ENCODE measurements at regions not wholly inside any gene's neighbourhood (a gene's known extent, or its start where the extent isn't known, plus 50 kb on each side); places are given as distances from the start of the nearest gene placed in this dataset.

- no peak overlapping the region for H3K4me3 ChIP-seq
- H3K27ac ChIP-seq = no peak overlapping the region
- no peaks in the 10 kb centered on the region for H3K36me3 ChIP-seq
- DNase-seq = no peak
- intact Hi-C loops (cut with DNase I) = no loop called here
- 78 to 86% (median 84%) methylated on average over 3 of the region's 3 CpGs for WGBS, 3 donors
- TF ChIP-seq CTCF (IDR thresholded peaks at IDR 0.05) (no peak), POLR2A (IDR thresholded peaks at IDR 0.05) (no peak), EP300 (IDR thresholded peaks at IDR 0.05) (no peak)
- H3K27me3 ChIP-seq = no peaks in the 10 kb centered on the region
- no peaks in the 10 kb centered on the region for H3K4me1 ChIP-seq (ENCODE audit: insufficient read depth)
- H3K9me3 ChIP-seq = no peaks in the 10 kb centered on the region
Observed at GRCh38 chr17:71035226-71035625, 865.9 kb downstream of the KCNJ2 start.

- Histone ChIP-seq H3K4me3 (no peak overlapping the region), H3K27me3 (no peaks in the 10 kb centered on the region), H3K4me1 (ENCODE audit: insufficient read depth) (no peaks in the 10 kb centered on the region), H3K36me3 (no peaks in the 10 kb centered on the region), H3K27ac (no peak overlapping the region), H3K9me3 (no peaks in the 10 kb centered on the region)
- DNase-seq = no peak
- TF ChIP-seq EP300 (IDR thresholded peaks at IDR 0.05) = no peak
- TF ChIP-seq CTCF (IDR thresholded peaks at IDR 0.05) = no peak
- TF ChIP-seq POLR2A (IDR thresholded peaks at IDR 0.05) = no peak
- intact Hi-C loops (cut with DNase I) = no loop called here
- WGBS, 3 donors = 16 to 25% (median 20%) methylated on average over 3 of the region's 3 CpGs
Observed at GRCh38 chr17:71037386-71037785, 868.1 kb downstream of the KCNJ2 start.

GRCh38 chr17:71039391-71039790 is 870.1 kb downstream of the KCNJ2 start:
- Histone ChIP-seq H3K36me3 (no peaks in the 10 kb centered on the region), H3K9me3 (no peaks in the 10 kb centered on the region), H3K27ac (no peak overlapping the region), H3K4me1 (ENCODE audit: insufficient read depth) (no peaks in the 10 kb centered on the region), H3K27me3 (no peaks in the 10 kb centered on the region), H3K4me3 (no peak overlapping the region)
- 63 to 76% (median 66%) methylated on average over 4 of the region's 4 CpGs for WGBS, 3 donors
- TF ChIP-seq CTCF (IDR thresholded peaks at IDR 0.05) (no peak), EP300 (IDR thresholded peaks at IDR 0.05) (no peak), POLR2A (IDR thresholded peaks at IDR 0.05) (no peak)
- intact Hi-C loops (cut with DNase I) = no loop called here
- no peak for DNase-seq

- Histone ChIP-seq H3K4me3 (no peak overlapping the region), H3K9me3 (no peaks in the 10 kb centered on the region), H3K27me3 (no peaks in the 10 kb centered on the region), H3K4me1 (ENCODE audit: insufficient read depth) (no peaks in the 10 kb centered on the region), H3K27ac (no peak overlapping the region), H3K36me3 (no peaks in the 10 kb centered on the region)
- 62 to 90% (median 75%) methylated on average over 1 of the region's 1 CpG for WGBS, 3 donors
- TF ChIP-seq EP300 (IDR thresholded peaks at IDR 0.05) (no peak), CTCF (IDR thresholded peaks at IDR 0.05) (no peak), POLR2A (IDR thresholded peaks at IDR 0.05) (no peak)
- intact Hi-C loops (cut with DNase I) = no loop called here
- DNase-seq = no peak
Observed at GRCh38 chr17:71052971-71053370, 883.6 kb downstream of the KCNJ2 start.

GRCh38 chr17:71055128-71055527 is 885.8 kb downstream of the KCNJ2 start:
- intact Hi-C loops (cut with DNase I) = no loop called here
- H3K9me3 ChIP-seq = no peaks in the 10 kb centered on the region
- no peak for DNase-seq

More at GRCh38 chr17:71055128-71055527, 885.8 kb downstream of the KCNJ2 start:
- Histone ChIP-seq H3K4me3 (no peak overlapping the region), H3K27me3 (no peaks in the 10 kb centered on the region), H3K27ac (no peak overlapping the region), H3K36me3 (no peaks in the 10 kb centered on the region), H3K4me1 (ENCODE audit: insufficient read depth) (no peaks in the 10 kb centered on the region)
- no peak for TF ChIP-seq EP300 (IDR thresholded peaks at IDR 0.05)
- no peak for TF ChIP-seq CTCF (IDR thresholded peaks at IDR 0.05)
- no peak for TF ChIP-seq POLR2A (IDR thresholded peaks at IDR 0.05)

Data from ovary (tissue), 7 donors.